GM12878 (cell line): ENCODE measurements at regions not wholly inside any gene's neighbourhood (a gene's known extent, or its start where the extent isn't known, plus 50 kb on each side); places are given as distances from the start of the nearest gene placed in this dataset.

Experiments
- ATAC-seq: fragments of 200-7000 bp; cut with Tn5 transposase; 3 replicates; pipeline ENCODE4 v1.9.1; 2020; ENCODE audit warnings: mild to moderate bottlenecking, moderate library complexity
- BruUV-seq: library from RNA; stranded (reverse); fragments of 400-500 nt; replicated peaks from 2 replicates; lab custom pipeline; 2021; lab: Mats Ljungman, UMichigan
- CTCF ChIA-PET: fragments of 300-600 bp; sonication (Branson Sonifier 250); formaldehyde crosslinking; extraction: SDS; loops from one replicate; lab custom pipeline; 2021; ENCODE audit warnings: inconsistent platforms; lab: Yijun Ruan, JAX
- POLR2A ChIA-PET: fragments of 350-600 bp; formaldehyde crosslinking; extraction: SDS; loops from one replicate; lab custom pipeline; 2021; ENCODE audit warnings: inconsistent platforms; lab: Charles Lee
- RAD21 ChIA-PET: fragments of 300-600 bp; sonication (Branson Sonifier 250); formaldehyde crosslinking; loops from one replicate; lab custom pipeline; 2023; ENCODE audit warnings: antibody characterized with exemption; ENCODE audit not compliant: unreplicated experiment; lab: Charles Lee
- SMC1A ChIA-PET: fragments of 300-600 bp; sonication (Branson Sonifier 250); formaldehyde crosslinking; loops from one replicate; lab custom pipeline; 2023; ENCODE audit not compliant: unreplicated experiment, uncharacterized antibody; lab: Charles Lee
- DNase-seq: peaks from one replicate; pipeline ENCODE4 v3.0.0-alpha.2; 2011; ENCODE audit warnings: low read depth, low spot score
- FAIRE-seq: peaks from 3 replicates; lab custom pipeline; 2011; peaks lifted over from hg19 to GRCh38; lab: Jason Lieb, UNC
- H2AFZ ChIP-seq: 2 replicates; pipeline ENCODE4 v1.6.0; 2011; ENCODE audit warnings: low read depth, low read length, control low read depth; ENCODE audit not compliant: control insufficient read depth
- H3K27ac ChIP-seq: 2 replicates; pipeline ENCODE4 v1.5.1; 2011; ENCODE audit warnings: control low read depth; ENCODE audit not compliant: control insufficient read depth, insufficient read depth
- H3K27me3 ChIP-seq, 2 experiments: replicated peaks in 1 of 2; 2 replicates each; pipeline versions ENCODE4 v1.6.0 to v1.6.1; 2011; ENCODE audit warnings: low read length in 1 of 2; ENCODE audit not compliant: control insufficient read depth in 2 of 2, insufficient read depth in 2 of 2
- H3K36me3 ChIP-seq, 2 experiments: 2 replicates each; pipeline ENCODE4 v1.5.1; 2011; ENCODE audit warnings: low read length in 1 of 2; ENCODE audit not compliant: control insufficient read depth in 2 of 2, insufficient read depth in 2 of 2
- H3K4me1 ChIP-seq: 2 replicates; pipeline ENCODE4 v1.6.1; 2011; ENCODE audit warnings: mild to moderate bottlenecking, low read length, moderate library complexity, mixed read lengths; ENCODE audit not compliant: control insufficient read depth, insufficient read depth
- H3K4me2 ChIP-seq: 2 replicates; pipeline ENCODE4 v1.6.0; 2011; ENCODE audit warnings: control low read depth; ENCODE audit not compliant: control insufficient read depth, insufficient read depth
- H3K4me3 ChIP-seq: fragments of 200-600 bp; sonication (generic); 2 replicates; pipeline ENCODE4 v1.5.1; 2016
- H3K79me2 ChIP-seq: 2 replicates; pipeline ENCODE4 v1.6.0; 2011; ENCODE audit warnings: low read length; ENCODE audit not compliant: control insufficient read depth, insufficient read depth
- H3K9ac ChIP-seq: 2 replicates; pipeline ENCODE4 v1.8.0; 2011; ENCODE audit warnings: low read length, control low read depth, mixed read lengths; ENCODE audit not compliant: control insufficient read depth, insufficient read depth
- H3K9me3 ChIP-seq: replicated peaks from 3 replicates; pipeline ENCODE4 v1.5.1; 2011; ENCODE audit warnings: mild to moderate bottlenecking, low read length; ENCODE audit not compliant: control insufficient read depth, insufficient read depth
- H4K20me1 ChIP-seq: 2 replicates; pipeline ENCODE4 v1.6.0; 2011; ENCODE audit not compliant: control insufficient read depth, insufficient read depth
- FOXK2 ChIP-seq: fragments of 450-650 bp; IDR thresholded peaks from 2 replicates; pipeline ENCODE4 v1.6.1; 2017; ENCODE audit warnings: mild to moderate bottlenecking, moderate library complexity
- IKZF1 ChIP-seq: fragments of 450-650 bp; conservative IDR thresholded peaks from 2 replicates; pipeline ENCODE4 v1.6.1; 2017; ENCODE audit warnings: antibody characterized with exemption, mild to moderate bottlenecking
- MXI1 ChIP-seq: fragments of 150-350 bp; IDR thresholded peaks from 2 replicates; pipeline ENCODE4 v1.6.1; 2011; ENCODE audit warnings: low read depth, mild to moderate bottlenecking, inconsistent platforms, low read length, improper control_type of control experiment
- NFYB ChIP-seq: IDR thresholded peaks from 2 replicates; pipeline ENCODE4 v1.6.1; 2011; ENCODE audit warnings: low read depth, mild to moderate bottlenecking, low read length, improper control_type of control experiment, moderate library complexity; ENCODE audit not compliant: insufficient read depth
- NR2C2 ChIP-seq: IDR thresholded peaks from 2 replicates; pipeline ENCODE4 v1.6.1; 2011; ENCODE audit warnings: borderline replicate concordance, low read depth; ENCODE audit not compliant: control insufficient read depth, insufficient read length
- PAX5 ChIP-seq: IDR thresholded peaks from 2 replicates; pipeline ENCODE4 v1.6.1; 2011; ENCODE audit warnings: low read depth, low read length, borderline replicate concordance
- POU2F2 ChIP-seq: IDR thresholded peaks from 3 replicates; pipeline ENCODE4 v1.6.1; 2011; ENCODE audit warnings: low read depth, mild to moderate bottlenecking, low read length, borderline replicate concordance
- RB1 ChIP-seq: fragments of 450-650 bp; formaldehyde crosslinking; IDR thresholded peaks from 2 replicates; pipeline ENCODE4 v1.6.1; 2017; ENCODE audit warnings: mild to moderate bottlenecking, borderline replicate concordance
- RCOR1 ChIP-seq: conservative IDR thresholded peaks from 2 replicates; pipeline ENCODE4 v1.6.1; 2012; ENCODE audit warnings: low read depth, low read length, improper control_type of control experiment
- RELA ChIP-seq: fragments of 450-650 bp; IDR thresholded peaks from 2 replicates; pipeline ENCODE4 v1.8.0; 2014; ENCODE audit warnings: borderline replicate concordance; ENCODE audit not compliant: partially characterized antibody
- SPI1 ChIP-seq: IDR thresholded peaks from 2 replicates; pipeline ENCODE4 v1.6.1; 2011; ENCODE audit warnings: low read depth, mild to moderate bottlenecking, low read length, moderate library complexity, borderline replicate concordance; ENCODE audit not compliant: insufficient read depth
- SUPT20H ChIP-seq: IDR thresholded peaks from 2 replicates; pipeline ENCODE4 v1.6.1; 2011; ENCODE audit warnings: low read depth, mild to moderate bottlenecking, low read length, moderate library complexity, borderline replicate concordance; ENCODE audit not compliant: control insufficient read depth
- TBL1XR1 ChIP-seq: IDR thresholded peaks from 2 replicates; pipeline ENCODE4 v1.6.1; 2012; ENCODE audit warnings: low read depth, low read length, improper control_type of control experiment
- WRNIP1 ChIP-seq: IDR thresholded peaks from 2 replicates; pipeline ENCODE4 v1.6.1; 2011; ENCODE audit warnings: low read depth, low read length, improper control_type of control experiment, borderline replicate concordance
- ZNF207 ChIP-seq: fragments of 450-650 bp; IDR thresholded peaks from 2 replicates; pipeline ENCODE4 v1.6.1; 2014; ENCODE audit warnings: antibody characterized with exemption, mild to moderate bottlenecking, borderline replicate concordance
- ZNF687 ChIP-seq: fragments of 450-650 bp; IDR thresholded peaks from 2 replicates; pipeline ENCODE4 v1.6.1; 2017; ENCODE audit warnings: mild to moderate bottlenecking, moderate library complexity
- WGBS: methylation state at CpG from one replicate; pipeline ENCODE4 v1.1.6; 2016; ENCODE audit warnings: low lambda C conversion rate; ENCODE audit not compliant: insufficient replicate concordance, insufficient coverage; ENCODE audit errors: missing lambda C conversion rate; 5-methylcytosine and 5-hydroxymethylcytosine counted together
- in situ Hi-C: fragments of 300-500 bp; cut with MboI; formaldehyde crosslinking; loops from 9 replicates; pipeline ENCODE4 v1.14.3; 2018; ENCODE audit warnings: mixed read lengths
- intact Hi-C: fragments of 100-400 bp; cut with micrococcal nuclease; formaldehyde crosslinking; loops from one replicate; pipeline ENCODE4 v1.14.2; 2022; ENCODE audit not compliant: unreplicated experiment
- TF ChIP-seq, protein P1 (sequence below): fragments of 450-650 bp; formaldehyde crosslinking; IDR thresholded peaks from 2 replicates; pipeline ENCODE4 v1.4.0; 2022; ENCODE audit warnings: mild to moderate bottlenecking, moderate library complexity

GRCh38 chr13:56271686-56272085 is 869.0 kb upstream of the PRR20A start:
- Histone ChIP-seq H3K27me3 (no peaks in the 10 kb centered on the region), H3K4me1 (no peaks in the 10 kb centered on the region), H3K36me3 (no peaks in the 10 kb centered on the region), H3K4me3 (no peak overlapping the region), H3K27ac (no peak overlapping the region), H3K79me2 (no peaks in the 10 kb centered on the region), H3K4me2 (no peak overlapping the region), H3K9ac (no peak overlapping the region), H4K20me1 (no peaks in the 10 kb centered on the region), H3K9me3 (no peaks in the 10 kb centered on the region), H2AFZ (no peak overlapping the region)
- CTCF ChIA-PET = no interaction called here
- FAIRE-seq (no peak), ATAC-seq (no peak), DNase-seq (no peak)
- SMC1A ChIA-PET = no interaction called here
- in situ Hi-C loops (no loop called here), intact Hi-C loops (no loop called here)
- 0% methylated on average over 1 of the region's 1 CpG for WGBS
- RAD21 ChIA-PET = no interaction called here
- POLR2A ChIA-PET = no interaction called here
- TF ChIP-seq RCOR1 (no peak), SPI1 (no peak), SUPT20H (no peak), IKZF1 (no peak), NFYB (no peak), FOXK2 (no peak), POU2F2 (no peak), RB1 (no peak), TBL1XR1 (no peak), MXI1 (no peak), WRNIP1 (no peak), PAX5 (no peak), ZNF687 (no peak), ZNF207 (no peak), RELA (no peak), NR2C2 (no peak)
- TF ChIP-seq, protein P1, sequence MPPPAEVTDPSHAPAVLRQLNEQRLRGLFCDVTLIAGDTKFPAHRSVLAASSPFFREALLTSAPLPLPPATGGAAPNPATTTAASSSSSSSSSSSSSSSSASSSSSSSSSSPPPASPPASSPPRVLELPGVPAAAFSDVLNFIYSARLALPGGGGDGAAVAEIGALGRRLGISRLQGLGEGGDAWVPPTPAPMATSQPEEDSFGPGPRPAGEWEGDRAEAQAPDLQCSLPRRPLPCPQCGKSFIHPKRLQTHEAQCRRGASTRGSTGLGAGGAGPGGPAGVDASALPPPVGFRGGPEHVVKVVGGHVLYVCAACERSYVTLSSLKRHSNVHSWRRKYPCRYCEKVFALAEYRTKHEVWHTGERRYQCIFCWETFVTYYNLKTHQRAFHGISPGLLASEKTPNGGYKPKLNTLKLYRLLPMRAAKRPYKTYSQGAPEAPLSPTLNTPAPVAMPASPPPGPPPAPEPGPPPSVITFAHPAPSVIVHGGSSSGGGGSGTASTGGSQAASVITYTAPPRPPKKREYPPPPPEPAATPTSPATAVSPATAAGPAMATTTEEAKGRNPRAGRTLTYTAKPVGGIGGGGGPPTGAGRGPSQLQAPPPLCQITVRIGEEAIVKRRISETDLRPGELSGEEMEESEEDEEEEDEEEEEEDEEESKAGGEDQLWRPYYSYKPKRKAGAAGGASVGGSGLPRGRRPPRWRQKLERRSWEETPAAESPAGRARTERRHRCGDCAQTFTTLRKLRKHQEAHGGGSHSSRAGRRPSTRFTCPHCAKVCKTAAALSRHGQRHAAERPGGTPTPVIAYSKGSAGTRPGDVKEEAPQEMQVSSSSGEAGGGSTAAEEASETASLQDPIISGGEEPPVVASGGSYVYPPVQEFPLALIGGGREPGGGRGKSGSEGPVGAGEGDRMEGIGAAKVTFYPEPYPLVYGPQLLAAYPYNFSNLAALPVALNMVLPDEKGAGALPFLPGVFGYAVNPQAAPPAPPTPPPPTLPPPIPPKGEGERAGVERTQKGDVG (CRISPR knock-in tag) = no peak
- BruUV-seq = no TSS peak
